CD4-positive, alpha-beta T cell treated with Interleukin-15 for 1 hour (primary cell): ENCODE measurements at regions not wholly inside any gene's neighbourhood (a gene's known extent, or its start where the extent isn't known, plus 50 kb on each side); places are given as distances from the start of the nearest gene placed in this dataset.
"Not testable (repeated sequence)": the region's sequence is repeated elsewhere in the genome, so short reads cannot be mapped to it uniquely, and the experiment has no call there.

Experiments used
- DNase-seq: peaks from one replicate; pipeline ENCODE4 v3.0.0-alpha.2; 2020

DNA sequence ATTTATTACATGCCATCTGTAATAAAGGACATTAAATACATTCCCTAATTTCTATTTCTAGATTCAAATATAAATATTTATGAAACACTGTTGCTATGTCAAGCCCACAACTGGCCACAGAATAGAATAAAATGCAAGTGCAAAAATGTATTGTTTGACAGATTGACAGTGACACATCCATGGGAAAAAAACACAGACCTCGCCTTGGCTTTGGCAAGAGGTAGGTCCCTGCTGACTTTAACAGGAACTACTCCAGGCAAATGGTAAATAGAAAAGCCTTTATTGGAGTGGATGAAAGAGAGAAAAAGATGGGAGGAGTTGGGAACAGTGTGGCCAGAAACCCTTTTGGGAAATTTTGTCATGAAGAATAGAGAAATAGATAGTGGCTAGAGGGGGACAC is 622.9 kb downstream of the UTRN start:
- no peak for DNase-seq

DNA sequence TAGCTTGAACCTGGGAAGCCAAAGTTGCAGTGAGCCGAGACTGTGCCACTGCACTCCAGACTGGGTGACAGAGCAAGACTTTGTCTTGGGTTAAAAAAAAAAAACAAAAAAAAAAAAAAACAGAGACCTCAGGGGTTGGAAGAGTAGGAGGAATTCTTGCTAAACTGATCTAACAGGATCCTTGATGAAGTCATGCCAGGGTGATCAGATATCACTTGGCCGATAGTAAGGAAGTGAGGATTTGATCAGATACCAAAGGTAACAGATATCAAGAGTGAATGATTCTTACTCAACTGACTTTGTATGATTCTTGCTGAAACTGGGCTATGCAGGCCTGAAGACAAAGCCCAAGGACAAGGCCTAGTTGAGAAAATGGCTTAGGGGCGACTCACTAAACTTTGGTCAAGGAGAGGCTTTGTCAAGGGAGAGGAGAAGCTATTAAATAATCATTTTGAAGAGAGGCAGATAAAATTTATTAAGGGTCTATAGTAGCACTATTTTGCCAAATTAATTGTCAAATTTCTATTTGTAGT is 624.7 kb downstream of the UTRN start:
- no peak for DNase-seq

DNA sequence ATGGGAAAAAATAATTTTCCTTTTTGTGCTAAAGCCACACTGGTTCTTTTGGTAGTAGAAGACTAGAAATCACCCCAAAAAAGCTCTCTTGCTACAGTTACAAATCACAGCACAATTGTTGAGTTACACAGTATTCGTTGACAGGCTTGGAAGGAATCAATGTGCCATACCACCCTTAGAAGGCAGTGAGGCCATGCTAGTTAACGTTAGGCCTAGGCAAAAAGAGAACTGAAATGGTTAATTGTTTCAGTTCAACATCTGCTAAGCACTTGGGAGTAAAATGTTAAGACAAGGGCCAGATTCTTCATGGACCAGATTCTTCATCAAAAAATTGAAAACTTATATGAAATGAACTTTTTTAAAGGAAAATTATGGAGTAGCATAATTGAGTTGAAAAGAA is 626.2 kb downstream of the UTRN start:
- no peak for DNase-seq

DNA sequence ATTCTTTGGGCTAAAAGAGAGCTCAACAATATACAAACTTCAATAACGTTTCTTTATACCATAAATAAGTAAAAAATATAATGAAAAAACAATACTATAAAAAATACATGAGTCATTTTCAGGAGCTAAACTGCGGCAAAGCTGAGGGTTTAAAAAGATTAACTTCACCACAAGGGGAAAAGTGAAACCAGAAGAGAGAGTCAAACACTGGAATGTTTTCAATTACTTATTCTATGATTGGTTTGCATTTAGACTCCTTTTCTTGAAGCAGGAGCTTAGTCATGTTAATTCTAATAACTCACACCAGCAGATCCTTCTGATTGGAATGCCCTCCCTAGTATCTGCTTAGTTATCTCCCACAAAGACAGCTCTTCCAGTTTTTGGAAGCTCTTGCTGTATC is 627.3 kb downstream of the UTRN start:
- DNase-seq = no peak

DNA sequence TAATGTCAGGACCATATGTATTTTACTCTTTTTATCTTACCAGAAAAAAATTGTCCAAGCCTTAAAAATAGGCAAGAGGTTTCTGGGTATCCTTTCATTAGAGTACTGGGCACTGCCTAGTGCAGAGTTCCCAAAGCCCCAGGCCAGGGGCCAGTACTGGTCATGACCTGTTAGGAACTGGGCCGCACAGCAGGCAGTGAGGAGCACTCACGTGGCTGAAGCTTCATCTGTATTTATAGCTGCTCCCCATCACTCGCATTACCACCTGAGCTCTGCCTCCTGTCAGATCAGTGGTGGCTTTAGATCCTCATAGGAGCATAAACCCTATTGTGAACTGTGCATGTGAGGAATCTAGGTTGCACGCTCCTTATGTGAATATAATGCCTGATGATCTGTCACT is 632.9 kb downstream of the UTRN start:
- DNase-seq = no peak

DNA sequence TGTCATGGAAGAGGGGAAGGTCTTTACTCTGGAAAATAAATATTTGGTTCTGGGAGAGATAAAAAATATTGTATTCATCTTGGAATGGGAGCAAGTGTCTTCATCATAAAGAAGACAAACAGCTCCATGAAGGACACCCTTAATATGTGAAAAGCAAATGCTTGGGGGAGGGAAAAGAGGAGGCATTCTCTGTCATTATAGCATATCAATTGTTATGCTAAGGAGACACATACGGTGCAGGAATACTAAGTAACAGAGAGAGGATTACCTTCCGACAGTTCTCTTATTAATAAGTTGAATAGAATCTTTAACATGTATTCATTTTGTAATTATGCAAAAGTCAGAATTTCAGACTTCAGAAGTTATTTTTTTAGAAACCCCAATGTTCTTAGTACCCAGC is 634.4 kb downstream of the UTRN start:
- DNase-seq = no peak

DNA sequence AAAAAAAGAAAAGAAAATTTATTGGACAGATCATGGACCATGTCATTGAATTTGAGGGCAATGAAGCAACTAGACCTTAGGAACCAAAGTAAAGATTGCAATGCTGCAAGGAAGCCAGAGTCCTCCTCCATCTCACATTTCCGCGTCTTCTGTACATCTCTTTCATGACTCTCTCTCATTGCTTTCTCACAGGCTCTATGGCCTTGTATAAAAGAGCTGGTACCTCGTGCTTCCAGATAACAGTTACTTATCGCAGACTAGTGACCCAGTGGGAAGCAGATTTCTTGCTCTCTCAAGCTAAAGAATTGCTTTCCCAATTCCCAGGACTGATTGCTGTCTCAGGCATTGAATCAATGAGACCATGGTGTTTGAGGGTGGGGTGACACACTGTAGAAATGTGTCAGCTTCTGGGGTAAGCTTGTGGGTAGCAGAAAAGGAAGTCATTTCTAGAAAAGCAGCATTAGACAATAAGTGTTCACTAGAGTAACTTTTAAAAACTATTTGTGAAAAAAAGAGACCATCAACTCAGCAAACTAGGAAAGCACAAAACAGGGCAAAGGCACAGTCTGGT is 635.3 kb downstream of the UTRN start:
- DNase-seq = no peak

DNA sequence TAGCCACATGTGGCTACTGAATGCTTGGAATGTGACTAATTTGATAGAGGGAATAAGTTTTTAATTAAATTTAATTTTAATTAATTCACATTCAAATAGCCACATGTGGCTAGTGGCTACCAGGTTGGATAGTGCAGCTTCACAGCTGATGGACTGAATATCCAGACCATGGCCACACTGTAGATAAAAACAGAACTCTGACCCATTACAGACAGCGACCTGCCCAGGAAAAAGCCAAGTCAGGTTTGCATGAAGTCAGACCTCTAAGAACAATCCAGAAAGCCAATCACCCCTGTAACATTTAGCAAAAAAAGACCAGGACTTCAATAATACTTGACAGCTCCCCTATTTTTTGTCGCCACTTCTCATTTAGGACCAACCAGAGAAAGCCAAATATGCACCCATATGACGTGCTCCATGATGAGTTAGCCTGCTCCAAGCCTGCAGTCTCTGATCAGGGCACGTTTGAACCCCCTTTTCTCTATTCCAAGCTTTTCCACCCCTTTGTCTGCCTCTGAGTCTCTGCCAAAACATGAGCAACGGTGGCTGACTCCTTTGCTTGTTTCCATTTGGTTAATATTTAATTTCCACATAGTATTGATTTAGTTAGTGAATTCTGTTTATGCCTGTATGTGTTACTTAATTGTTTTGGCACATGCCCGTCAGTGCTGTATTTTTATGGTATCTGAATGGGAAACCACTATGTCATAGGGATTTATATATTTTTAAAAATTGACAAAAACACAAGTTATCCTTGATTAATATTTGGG is 636.3 kb downstream of the UTRN start:
- no peak for DNase-seq

DNA sequence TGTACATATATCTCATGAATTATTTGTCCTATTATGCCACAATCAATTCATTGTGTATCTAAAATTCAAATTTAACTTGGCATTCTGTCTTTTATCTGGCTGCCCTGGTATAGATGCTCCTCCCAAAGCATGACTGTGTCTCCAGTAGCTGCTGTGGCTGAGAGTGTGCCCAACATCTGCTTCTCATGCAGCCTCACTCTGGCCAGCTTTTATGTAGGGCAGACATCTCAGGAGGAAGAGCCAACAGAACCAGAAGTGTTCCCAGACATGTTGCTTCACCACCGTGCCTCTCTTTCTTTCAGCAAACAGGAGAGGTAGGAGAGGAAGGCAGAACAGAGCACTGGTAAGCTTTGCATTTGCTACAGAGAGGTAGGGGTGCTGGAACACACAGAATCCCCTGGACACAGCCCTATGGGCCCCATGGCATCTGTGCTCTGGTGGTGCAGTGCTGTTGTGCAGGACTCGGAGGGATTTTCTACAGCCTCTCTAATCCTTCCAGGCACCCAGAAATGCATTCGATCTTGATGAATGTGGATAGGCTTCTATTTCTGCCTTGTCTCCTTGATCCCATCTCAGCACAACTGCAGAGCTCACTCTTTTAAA is 637.1 kb downstream of the UTRN start:
- no peak for DNase-seq

DNA sequence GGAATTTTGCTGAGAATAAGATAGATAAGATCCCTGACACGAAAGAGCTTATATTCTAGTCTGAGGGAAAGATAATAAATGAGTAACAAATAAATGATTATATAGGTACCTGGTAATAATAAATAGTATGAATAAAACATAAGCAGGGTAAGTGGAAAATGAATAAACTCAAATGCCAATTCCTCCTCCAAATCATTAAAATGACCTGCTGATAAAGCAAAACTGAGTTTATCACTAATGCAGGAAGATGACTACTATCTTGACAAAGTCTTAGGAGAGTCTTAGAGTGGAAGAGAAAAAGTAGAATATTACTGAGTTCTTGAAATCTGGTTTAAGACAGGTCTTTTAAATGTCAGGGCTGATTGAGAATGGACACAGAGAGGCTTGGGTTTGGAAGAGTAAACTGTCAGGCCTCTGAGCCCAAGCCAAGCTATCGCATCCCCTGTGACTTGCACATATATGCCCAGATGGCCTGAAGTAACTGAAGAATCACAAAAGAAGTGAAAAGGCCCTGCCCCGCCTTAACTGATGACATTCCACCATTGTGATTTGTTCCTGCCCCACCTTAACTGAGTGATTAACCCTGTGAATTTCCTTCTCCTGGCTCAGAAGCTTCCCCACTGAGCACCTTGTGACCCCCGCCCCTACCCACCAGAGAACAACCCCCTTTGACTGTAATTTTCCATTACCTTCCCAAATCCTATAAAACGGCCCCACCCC is 637.8 kb downstream of the UTRN start:
- not testable (repeated sequence) for DNase-seq

DNA sequence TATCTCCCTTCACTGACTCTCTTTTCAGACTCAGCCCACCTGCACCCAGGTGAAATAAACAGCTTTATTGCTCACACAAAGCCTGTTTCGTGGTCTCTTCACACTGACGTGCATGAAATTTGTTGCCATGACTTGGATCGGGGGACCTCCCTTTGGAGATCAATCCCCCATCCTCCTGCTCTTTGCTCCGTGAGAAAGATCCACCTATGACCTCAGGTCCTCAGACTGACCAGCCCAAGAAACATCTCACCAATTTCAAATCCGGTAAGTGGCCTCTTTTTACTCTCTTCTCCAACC is 638.3 kb downstream of the UTRN start:
- not testable (repeated sequence) for DNase-seq

DNA sequence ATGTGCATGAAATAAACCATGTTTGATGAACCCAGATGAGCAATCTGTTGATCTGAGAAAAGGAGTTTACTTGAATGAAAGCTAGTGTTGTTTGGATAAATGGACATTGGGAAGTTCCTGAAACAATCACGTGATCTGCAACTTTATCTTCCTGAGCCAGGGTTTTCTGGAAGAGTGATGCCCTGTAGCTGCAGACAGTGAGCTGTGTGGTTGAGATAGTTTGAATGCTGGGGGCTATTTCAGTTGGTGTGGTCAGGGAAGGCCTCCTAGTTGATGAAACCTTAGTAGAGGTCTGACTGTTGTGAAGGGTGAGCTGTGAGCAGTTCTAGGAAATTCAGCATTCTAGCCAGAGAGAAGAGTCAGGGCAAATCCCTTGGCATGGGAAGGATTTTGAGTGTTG is 643.7 kb downstream of the UTRN start:
- DNase-seq = no peak

DNA sequence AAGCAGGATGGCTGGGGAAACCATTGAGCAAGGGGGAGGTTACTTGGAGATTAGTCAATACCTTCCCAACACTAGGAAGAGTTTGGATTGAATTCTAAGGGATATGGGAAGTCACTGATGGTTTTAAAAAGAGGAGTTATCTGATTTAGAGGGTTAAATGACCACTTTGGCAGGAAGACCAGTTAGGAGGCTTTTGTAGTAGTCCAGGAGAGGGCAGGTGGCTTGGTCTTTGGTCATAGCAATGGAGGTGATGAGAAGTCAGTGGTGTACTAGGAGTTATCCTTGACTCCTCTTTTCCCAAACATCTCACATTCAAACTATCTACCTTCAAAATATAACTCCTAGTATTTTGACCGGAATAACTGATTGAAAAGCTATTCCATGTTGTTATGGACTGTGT is 644.1 kb downstream of the UTRN start:
- DNase-seq = no peak

DNA sequence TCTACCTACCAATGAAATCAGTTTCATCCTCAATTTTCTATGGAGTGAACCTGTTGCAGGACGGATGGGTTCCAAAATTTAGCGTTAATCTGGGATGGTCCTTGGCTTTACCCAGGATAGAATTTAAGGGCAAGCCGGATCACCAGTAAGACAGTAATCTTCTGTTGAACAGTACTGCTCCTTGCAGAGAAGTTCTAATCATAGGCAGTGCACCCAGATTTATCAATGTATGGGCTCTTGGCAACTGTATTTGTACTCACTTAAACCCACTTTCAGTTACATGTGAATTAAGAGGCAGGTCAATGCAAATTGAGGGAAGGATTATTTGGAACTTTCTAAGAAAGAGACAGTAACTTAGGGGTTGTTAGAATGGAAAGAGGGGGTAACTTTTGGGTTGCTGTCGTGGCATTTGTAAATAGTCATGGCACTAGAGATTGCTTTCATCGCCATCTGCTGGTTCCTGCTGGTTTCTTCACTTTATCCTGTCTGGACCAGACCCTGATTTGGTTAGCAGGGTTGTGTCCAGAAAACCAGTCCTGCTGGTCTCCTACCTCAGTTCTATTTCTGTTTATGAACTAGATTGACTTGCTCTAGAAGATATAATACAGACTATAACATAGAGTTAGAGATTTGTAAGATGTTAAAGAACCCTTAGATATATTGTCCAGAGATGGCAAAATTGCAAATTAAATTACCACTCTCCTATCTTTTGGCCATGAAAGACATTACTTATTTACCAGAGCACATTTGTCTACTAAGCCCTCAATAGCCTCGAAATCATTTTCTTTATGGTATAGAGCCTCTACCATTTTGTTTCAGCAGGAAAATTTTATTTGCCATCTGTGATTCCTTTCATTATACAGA is 646.3 kb downstream of the UTRN start:
- DNase-seq = no peak

DNA sequence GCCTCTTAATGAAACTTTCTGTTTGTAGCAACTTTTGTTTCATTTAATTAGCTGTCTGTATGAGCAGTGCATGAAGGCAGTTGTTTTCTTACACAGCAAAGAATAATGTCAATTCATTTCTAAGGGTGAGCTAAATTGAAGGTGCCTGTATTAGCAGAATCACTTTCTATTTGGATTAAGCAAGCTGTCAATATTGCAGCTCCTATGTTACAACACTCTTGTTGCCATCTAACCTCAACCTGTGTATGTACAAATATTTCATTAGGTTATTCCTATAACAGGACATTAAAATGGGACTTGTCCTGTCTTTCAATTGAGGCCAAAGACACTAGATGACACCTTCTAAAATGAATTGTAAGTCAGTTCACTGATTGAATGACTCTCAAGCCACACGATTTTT is 647.5 kb downstream of the UTRN start:
- DNase-seq = no peak

DNA sequence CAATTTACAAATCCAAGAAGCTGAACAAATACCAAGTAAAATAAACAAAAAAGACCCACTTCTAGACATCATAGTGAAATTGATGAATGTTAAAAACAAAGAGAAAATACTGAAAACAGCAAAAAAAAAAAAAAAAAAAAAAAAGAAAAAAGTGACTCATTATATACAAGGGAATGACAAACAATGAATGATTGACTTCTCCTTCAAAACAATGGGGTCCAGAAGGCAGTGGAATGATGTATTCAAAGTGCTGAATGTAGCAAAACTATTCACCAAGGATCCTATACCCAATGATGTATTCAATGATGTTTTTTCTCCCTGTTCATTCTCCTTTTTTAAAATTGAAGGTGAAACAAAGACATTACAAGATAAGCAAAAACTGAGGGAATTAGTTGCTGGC is 650.0 kb downstream of the UTRN start:
- no peak for DNase-seq

DNA sequence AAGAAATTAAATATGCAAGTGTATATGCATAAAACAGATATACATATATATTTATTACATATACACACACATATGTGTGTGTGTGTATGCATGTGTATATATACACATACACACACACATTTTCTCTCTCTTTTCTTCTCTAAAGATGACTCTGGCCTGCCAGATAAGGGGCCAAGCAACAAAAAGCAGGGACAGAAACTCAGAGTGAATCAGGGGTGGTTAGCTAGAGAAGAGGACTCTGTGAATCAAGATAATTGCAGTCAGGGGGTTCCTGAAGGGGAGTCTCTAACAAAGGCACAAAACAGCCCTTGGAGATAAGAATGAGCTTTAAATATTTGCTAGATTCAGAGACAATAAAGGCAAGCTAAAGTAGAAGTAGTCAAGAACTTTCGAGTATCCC is 650.5 kb downstream of the UTRN start:
- no peak for DNase-seq

DNA sequence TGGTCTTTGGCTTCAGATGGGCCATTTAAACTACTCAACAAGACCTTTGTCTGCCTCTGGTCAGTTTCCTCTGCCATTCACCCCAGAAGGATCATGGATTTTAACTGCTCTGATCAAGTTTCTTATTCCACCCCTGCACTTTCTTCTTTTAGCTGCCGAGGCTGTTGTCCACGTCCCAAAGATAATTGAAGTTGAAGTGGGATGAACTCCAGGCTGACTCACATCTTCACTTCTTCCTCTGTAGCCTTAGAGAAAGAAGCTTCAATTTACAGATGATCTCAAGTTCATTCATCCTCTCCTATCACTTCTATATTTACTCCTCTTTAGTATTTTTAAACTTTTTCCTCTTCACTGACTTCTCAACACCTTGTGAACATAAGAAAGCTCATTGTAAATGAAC is 651.6 kb downstream of the UTRN start:
- DNase-seq = no peak

DNA sequence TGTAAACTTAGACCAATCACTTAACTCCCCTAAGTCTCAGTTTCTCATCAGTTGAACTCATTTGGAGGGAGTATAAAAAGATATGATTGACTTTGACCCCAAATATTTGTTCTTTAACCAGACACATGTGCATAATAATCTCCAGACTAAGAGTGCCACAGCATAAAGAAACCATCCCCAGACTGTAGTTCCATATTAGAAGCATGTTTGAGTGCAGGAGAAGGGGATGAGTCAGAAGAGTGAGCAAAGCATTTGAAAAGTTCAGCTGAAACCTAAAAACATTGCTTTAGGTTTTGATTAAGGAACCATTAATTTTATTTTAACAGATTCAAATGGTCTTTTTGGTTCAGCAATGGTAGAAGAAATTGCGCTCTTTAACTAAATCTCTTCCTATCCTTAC is 654.8 kb downstream of the UTRN start:
- no peak for DNase-seq

DNA sequence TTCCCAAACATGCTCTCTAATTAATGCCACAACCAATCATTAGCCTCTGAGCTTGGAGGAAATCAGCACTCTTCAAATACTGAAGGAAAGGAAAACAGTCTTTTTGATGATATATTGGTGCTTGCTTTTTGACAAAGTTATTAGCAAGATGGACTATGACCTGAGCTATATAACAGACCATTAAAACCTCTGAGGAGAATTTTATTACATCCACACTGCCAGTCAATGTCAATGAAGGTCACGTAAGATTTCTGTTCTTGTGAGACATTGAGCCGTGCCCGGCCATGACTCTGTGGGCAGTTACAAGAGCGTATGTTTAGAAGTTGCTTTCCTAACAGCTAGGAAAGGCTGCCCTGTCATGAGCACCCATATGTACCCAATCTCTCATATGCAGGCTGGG is 659.0 kb downstream of the UTRN start:
- DNase-seq = no peak

DNA sequence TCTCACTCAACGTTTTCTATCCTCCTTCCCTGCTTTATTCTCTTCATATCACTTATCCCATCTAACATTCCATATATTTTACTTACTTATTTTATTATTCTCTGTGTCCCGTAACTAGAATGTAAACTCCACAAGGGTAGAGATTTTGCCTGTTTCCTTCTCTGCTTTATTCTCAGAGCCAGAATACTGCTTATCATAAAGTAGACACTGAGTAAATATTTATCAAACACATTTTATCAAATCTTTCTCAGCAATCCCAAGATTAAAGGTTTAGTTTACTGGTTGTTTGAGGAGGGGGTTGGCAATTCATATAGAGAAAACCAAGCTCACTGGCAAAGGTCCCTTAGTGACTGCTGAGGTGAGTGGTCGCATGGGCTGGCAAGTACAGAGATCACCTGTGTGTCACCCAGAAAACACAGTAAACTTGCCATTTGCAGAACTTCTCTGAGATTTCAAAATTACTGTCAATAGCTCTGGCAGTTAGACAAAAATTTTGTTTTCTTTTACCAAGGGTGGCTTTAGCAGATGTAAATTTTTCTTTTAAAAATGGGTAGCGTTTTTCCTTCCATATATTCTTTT is 662.4 kb downstream of the UTRN start:
- no peak for DNase-seq

DNA sequence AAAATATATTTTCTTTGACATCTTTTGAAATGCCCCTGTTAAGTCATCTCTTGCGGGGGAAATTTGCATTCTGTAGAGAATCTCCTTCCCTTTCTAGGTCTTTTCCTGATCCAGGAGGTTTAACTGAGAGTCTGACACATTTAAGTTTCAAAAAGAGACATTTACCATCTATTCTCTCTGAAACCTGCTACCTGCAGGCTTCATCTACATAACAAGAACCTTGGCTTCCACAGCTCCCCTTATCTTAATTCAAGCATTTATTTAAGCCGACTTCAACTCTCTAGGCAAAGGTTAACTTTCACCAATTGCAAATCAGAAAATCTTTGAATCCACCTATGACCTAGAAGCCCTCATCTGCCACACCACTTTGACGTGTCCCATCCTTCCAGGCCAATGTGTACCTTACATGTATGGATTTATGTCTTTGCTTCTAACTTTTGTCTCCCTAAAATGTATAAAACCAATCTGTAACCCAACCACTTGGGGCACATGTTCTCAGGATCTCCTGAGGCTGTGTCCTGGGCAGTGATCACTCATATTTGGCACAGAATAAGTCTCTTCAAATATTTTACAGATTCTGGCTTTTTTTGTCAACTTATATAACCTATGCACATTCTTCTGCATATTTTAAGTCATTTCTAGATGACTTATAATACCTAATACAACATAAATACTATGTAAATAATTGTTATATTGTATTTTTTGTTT is 666.7 kb downstream of the UTRN start:
- no peak for DNase-seq
